Jurkat, Clone E6-1 (cell line): ENCODE measurements at regions not wholly inside any gene's neighbourhood (a gene's known extent, or its start where the extent isn't known, plus 50 kb on each side); places are given as distances from the start of the nearest gene placed in this dataset.
A peak's percentile ranks its signal among the peaks of the same experiment; 100 is the strongest.
"Not testable (repeated sequence)": the region's sequence is repeated elsewhere in the genome, so short reads cannot be mapped to it uniquely, and the experiment has no call there.

Experiments
- DNase-seq: peaks from one replicate; pipeline ENCODE4 v3.0.0-alpha.2; 2011; ENCODE audit warnings: low read depth, low spot score
- H3K4me3 ChIP-seq: 2 replicates; pipeline ENCODE4 v1.5.1; 2011; ENCODE audit warnings: mild to moderate bottlenecking, low read length, control low read depth, moderate library complexity

- not testable (repeated sequence) for DNase-seq, H3K4me3 ChIP-seq
Measured at GRCh38 chr6:28691991-28692390, 166.3 kb downstream of the GPX5 start.

GRCh38 chr6:28693033-28693750, 167.5 kb downstream of the GPX5 start:
- no peak for DNase-seq
- no peak overlapping the region for H3K4me3 ChIP-seq

- DNase-seq, result no peak
- H3K4me3 ChIP-seq, result no peak overlapping the region
Measured at GRCh38 chr6:28693751-28694443, 168.2 kb downstream of the GPX5 start.

- H3K4me3 ChIP-seq, result no peak overlapping the region
- DNase-seq, result no peak
Measured at GRCh38 chr6:28695715-28696114, 170.0 kb downstream of the GPX5 start.

- DNase-seq, result no peak
- no peak overlapping the region for H3K4me3 ChIP-seq
Measured at GRCh38 chr6:28696167-28696566, 170.5 kb downstream of the GPX5 start.

GRCh38 chr6:28696682-28697081, 171.0 kb downstream of the GPX5 start:
- no peak for DNase-seq
- no peak overlapping the region for H3K4me3 ChIP-seq

GRCh38 chr6:28707387-28708282, 182.0 kb downstream of the GPX5 start:
- H3K4me3 ChIP-seq, result no peak overlapping the region
- DNase-seq, result no peak

- no peak for DNase-seq
- H3K4me3 ChIP-seq, result no peak overlapping the region
Measured at GRCh38 chr6:28709478-28710349, 184.0 kb downstream of the GPX5 start.

GRCh38 chr6:28710466-28711191, 184.9 kb downstream of the GPX5 start:
- DNase-seq, result peak; percentile 31
- H3K4me3 ChIP-seq, result no peak overlapping the region

- no peak overlapping the region for H3K4me3 ChIP-seq
- DNase-seq, result no peak
Measured at GRCh38 chr6:28711325-28711724, 185.6 kb downstream of the GPX5 start.

- no peak for DNase-seq
- no peak overlapping the region for H3K4me3 ChIP-seq
Measured at GRCh38 chr6:28711788-28712341, 186.2 kb downstream of the GPX5 start.

GRCh38 chr6:28712982-28713381, 187.3 kb downstream of the GPX5 start:
- H3K4me3 ChIP-seq, result no peak overlapping the region
- DNase-seq, result no peak

GRCh38 chr6:28719275-28719940, 193.7 kb downstream of the GPX5 start:
- no peak overlapping the region for H3K4me3 ChIP-seq
- peak; percentile 41 for DNase-seq

GRCh38 chr6:28720357-28721231, 194.9 kb downstream of the GPX5 start:
- no peak for DNase-seq
- no peak overlapping the region for H3K4me3 ChIP-seq

GRCh38 chr6:28721372-28721771, 195.7 kb downstream of the GPX5 start:
- no peak overlapping the region for H3K4me3 ChIP-seq
- DNase-seq, result no peak

GRCh38 chr6:28724395-28724794, 198.7 kb downstream of the GPX5 start:
- DNase-seq, result no peak
- H3K4me3 ChIP-seq, result no peak overlapping the region
